ENCODE measurements at regions not wholly inside any gene's neighbourhood (a gene's known extent, or its start where the extent isn't known, plus 50 kb on each side); places are given as distances from the start of the nearest gene placed in this dataset.

DNA sequence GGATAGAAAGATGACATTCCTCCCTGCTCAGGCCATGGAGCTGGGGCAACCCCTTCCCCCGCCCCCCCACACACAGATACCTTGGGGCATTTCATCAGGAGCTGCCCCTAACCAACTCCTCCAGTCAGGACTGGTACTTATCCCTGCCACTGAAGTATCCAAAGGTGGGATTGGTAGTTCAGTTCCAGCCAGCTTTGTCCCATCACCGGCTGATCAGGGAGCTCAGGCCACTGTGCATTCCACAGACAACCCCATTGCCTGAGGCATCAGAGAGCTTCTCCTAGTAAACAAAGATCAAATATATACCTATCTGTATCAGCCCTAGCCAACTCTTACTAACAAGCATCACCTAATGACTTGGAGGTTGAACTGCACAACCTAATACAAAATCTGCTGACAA lies 218.2 kb upstream of the FMR1 start:
- no peak for DNase-seq (ENCODE audit: low read depth)

DNA sequence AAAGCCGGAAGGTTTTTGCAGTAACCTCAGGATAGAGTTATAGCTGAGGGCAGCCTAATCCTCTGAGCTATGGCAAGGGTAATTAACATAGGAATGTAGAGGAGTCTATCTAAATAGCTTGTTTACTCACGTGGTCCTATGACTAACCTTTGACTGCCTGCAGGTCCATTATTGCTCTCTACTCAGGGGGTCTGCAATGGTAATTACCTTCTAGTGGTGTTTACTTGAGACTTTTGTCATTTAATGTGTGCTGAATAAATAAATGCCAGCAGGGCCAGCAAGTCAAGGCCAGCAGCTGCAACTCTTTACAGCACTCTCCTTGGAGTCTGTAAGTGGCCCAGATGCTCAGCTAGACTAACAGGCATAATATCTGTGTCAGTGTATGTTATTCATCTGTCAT lies 212.7 kb upstream of the FMR1 start:
- DNase-seq (ENCODE audit: low read depth) = no peak

- no peak for DNase-seq (ENCODE audit: low read depth)
These were observed 201.4 kb upstream of the FMR1 start for GRCh38 chrX:147710301-147710700.

DNA sequence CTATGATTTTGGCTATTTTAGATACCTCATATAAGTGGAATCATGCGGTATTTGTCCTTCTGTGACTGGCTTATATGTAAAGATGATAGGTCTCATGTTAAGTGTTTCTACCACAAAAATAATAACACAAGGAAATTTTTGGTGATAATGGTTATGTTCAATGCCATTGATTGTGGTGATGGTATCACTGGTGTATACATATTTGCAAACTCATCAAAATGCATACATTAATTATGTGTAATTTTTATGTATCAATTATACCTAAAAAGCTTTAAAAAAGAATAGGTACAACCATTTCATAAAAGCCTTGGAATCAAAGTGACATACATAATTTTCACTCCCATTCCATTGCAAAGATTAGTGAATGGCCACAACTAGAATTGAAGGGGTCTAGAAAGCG lies 178.3 kb upstream of the FMR1 start:
- no peak for DNase-seq (ENCODE audit: low read depth)

DNA sequence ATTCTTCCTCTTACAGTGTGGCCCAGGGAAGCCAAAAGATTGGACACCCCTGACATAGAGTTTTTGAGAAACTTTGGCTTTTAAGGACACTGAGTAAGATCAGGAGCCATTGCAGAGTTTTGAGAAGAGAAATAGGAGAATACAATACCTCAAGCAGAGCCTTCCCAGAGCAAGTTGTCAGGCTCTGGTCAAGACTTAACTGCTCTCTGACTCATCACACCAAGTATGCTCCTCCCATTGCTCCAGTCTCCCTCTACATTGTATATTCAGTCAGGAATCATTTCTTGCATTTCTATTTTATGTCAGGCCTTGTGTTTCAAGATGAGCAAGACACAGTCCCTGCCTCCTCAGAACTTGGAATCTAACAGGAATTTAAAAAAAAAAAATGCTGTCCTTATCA lies 176.4 kb upstream of the FMR1 start:
- no peak for DNase-seq (ENCODE audit: low read depth)

DNA sequence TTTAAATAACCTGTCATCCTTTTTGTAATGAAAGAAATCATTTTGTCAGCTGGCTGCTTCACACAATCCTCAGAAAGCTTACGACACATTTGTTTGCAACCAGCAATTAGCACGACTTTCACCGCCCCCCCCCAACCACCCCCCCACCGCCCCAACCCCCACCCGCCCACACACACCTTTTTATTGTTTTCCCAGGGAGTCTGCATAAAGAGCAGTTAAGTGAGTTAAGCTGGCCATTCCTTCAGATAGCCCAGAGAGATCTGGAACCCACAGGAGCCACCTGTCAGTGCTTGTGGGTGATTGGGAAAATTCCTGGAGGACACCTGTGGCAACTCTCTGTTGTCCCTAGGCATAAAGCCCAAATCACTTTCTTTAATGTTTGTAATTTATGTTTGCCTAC lies 175.7 kb upstream of the FMR1 start:
- no peak for DNase-seq (ENCODE audit: low read depth)

DNA sequence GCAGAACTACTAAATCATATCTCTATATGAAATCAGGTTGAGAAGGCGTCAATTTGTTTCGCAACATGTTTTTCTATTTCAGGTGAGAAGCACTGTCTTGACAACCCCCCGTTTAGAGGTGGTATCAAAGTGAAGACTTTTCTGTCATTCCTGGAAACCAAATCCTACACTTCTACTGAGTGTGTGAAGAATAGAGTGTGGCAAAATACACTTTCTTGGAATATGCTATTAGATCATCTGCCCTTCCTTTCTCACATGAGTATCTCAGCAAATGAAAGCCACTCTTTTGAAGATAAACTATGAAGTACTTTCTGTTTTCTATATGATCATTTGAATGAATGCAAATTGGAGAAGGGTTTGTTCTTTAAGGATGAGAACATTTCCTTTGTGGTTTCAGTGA lies 174.0 kb upstream of the FMR1 start:
- no peak for DNase-seq (ENCODE audit: low read depth)

- no peak for DNase-seq (ENCODE audit: low read depth)
These were observed 173.5 kb upstream of the FMR1 start for GRCh38 chrX:147738265-147738664.

- DNase-seq (ENCODE audit: low read depth) = no peak
These were observed 172.5 kb upstream of the FMR1 start for GRCh38 chrX:147739196-147739595.

GRCh38 chrX:147741776-147742175 lies 169.9 kb upstream of the FMR1 start:
- no peak for DNase-seq (ENCODE audit: low read depth)

DNA sequence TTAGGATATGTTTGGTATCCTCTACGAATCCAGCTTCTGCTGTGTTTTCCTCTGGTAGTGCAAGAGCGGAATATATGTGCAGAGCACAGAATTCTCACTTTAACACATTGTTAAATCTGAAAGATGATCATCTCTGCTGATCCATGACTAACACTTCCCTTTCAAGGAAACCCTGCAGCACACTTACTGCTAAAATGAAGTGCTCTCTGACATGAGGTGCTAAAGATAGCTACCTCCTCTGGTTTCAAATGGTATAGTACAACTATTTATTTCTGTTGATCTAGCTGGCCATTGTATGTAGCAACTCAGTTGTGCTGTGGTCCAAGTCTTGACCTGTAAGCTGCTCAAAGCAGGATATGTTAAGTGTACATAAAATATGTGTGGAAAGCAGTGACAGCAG lies 162.4 kb upstream of the FMR1 start:
- no peak for DNase-seq (ENCODE audit: low read depth)

DNA sequence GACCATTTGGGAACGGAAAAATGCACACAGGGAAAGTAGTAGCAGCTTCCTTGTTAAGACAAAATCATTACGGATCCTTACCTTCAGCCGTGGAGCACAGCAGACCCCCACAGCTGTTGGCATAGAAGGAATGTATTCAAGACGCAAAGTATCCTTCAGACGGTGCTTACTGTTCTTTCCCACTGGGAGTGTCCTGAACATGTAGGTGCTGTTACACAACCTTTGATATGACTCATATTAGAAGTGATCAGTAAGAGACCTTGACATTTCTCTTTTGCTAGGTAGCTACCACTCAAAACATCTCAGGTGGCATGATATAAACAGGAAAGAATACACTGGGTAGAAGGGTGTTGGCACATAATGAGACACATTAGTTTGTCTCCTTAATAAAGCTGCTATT lies 154.0 kb upstream of the FMR1 start:
- no peak for DNase-seq (ENCODE audit: low read depth)

DNA sequence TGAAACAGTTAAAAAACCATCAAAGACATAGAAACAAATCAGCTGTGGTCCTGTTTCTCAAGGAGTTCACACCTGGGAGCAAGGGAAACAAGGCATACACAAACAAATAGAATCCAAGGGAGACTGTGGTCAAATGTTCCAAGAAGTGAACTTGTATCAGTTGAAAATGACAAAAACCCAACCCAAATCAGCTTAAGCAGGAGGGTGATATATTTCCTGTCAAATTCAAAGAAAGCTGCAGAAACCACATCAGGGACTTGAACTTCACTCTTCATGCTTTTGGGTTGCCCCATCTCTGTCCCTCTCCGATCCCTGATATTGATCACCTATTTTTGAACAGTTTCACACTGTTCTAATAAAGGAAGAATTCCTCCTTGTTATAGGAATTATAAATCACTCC lies 148.6 kb upstream of the FMR1 start:
- DNase-seq (ENCODE audit: low read depth) = no peak

DNA sequence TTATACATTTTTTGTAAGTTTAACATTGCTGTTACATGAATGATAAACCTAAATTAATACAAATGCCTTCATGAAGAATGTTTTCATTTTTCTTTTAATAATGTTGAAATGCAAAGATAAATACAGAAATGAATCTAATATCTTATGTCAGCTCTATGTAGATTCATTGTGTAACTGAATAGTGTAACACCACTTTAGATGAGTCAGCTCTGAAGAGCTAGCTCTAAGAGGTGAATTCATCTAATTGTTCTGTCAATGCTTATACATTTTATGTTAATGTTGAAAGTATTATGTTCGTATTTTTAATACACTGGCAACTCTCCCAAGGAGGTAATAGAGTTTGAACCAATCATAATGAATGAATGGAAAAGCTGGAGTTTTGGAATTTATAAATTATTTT lies 146.9 kb upstream of the FMR1 start:
- DNase-seq (ENCODE audit: low read depth) = no peak

GRCh38 chrX:147770858-147771257 lies 140.9 kb upstream of the FMR1 start:
- no peak for DNase-seq (ENCODE audit: low read depth)

GRCh38 chrX:147776988-147777387 lies 134.7 kb upstream of the FMR1 start:
- no peak for DNase-seq (ENCODE audit: low read depth)

- no peak for DNase-seq (ENCODE audit: low read depth)
These were observed 132.5 kb upstream of the FMR1 start for GRCh38 chrX:147779173-147779572.

GRCh38 chrX:147781844-147782243 lies 129.9 kb upstream of the FMR1 start:
- DNase-seq (ENCODE audit: low read depth) = no peak

DNA sequence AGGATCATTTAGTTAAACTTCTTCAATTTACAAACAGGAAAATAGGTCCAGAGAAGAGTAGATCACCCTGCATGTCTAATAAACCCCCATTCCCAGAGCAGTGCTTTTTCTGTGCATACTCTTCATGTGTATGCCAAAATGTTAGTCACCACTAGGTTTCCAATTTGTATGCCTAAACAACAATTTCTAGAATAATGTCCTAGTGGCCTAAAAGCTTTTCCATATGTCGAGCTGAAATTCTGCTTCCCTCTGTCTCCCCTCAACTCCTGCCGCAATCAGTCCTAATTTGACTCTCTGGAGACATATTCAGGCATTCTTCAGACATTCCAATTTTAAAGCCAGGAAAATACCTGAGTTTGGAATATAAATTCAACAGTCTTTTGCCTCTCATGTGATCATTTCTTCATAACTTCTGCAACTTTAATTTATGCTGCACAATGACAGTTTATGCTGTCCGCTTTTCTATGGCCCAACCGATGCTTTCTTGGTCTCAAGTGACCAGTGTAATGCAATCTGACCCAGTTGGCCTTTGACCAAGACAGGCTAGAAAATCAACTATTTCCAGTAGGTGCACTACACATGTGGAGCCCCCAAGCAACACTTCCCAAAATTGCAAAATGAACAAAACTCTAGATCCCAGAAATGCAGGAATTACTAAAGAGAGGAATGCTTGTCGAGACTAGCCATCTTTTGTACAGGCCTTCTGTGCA lies 122.9 kb upstream of the FMR1 start:
- peak; percentile 48 for DNase-seq (ENCODE audit: low read depth)

DNA sequence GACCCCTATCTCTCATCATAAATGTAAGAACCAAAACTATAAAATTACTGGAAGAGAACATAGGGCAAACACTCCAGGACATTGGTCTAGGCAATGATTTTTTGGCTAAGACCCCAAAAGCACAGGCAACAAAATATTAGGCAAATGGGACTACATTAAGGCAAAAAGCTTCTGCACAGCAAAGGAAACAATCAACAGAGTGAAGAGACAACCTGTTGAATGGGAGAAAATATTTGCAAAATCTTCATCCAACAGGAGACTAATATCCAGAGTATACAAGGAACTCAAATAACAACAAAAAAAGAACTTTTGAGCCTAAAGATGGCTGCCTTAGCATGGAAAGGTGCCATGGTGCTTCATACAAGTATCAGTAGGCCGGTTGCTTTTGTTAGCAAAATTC lies 111.1 kb upstream of the FMR1 start:
- DNase-seq (ENCODE audit: low read depth) = no peak

GRCh38 chrX:147803948-147804347 lies 107.8 kb upstream of the FMR1 start:
- no peak for DNase-seq (ENCODE audit: low read depth)

GRCh38 chrX:147811803-147812202 lies 99.9 kb upstream of the FMR1 start:
- no peak for DNase-seq (ENCODE audit: low read depth)

- no peak for DNase-seq (ENCODE audit: low read depth)
These were observed 84.6 kb upstream of the FMR1 start for GRCh38 chrX:147827070-147827469.

GRCh38 chrX:147828719-147829118 lies 83.0 kb upstream of the FMR1 start:
- DNase-seq (ENCODE audit: low read depth) = no peak

Measured in forelimb muscle (tissue), 1 donor.